ENCODE measurements at regions not wholly inside any gene's neighbourhood (a gene's known extent, or its start where the extent isn't known, plus 50 kb on each side); places are given as distances from the start of the nearest gene placed in this dataset.

DNA sequence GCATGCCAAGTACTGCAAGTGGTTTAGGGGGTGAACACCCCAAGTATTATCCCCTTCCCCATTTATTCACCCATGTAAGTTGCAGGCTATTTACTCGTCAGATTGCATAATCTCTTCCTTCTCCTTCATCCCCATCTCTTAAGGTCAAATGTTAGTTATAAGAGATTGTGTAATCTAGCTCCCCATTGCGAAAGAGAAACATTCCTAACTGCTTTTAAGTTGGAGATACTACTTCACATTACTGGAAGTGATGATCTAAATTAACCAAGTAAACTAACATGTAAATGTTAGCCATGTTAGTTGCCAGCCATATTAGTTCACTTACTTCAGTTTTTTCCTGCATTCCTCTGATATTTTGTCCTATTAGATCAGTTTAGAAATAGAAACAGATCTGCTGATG is 262.3 kb downstream of the TAF11L14 start:
- Histone ChIP-seq H3K4me3 (ENCODE audit: low read depth, low read length) (no peak overlapping the region), H3K36me3 (ENCODE audit: control insufficient read depth in 2 of 2, insufficient read depth in 1 of 2, low read length in 2 of 2) (no peaks in the 10 kb centered on the region), H3K9me3 (ENCODE audit: control insufficient read depth, insufficient read depth, low read depth, low read length) (no peaks in the 10 kb centered on the region), H3K27ac (ENCODE audit: extremely low read depth, low read depth, low read length) (no peak overlapping the region), H3K4me1 (ENCODE audit: control insufficient read depth, insufficient read depth, low read length) (no peaks in the 10 kb centered on the region)
- ChIA-PET CTCF (no interaction called here), POLR2A (no interaction called here)
- no peak for TF ChIP-seq ZNF626 (tag by site-specific recombination; IDR thresholded peaks at IDR 0.05)
- no peak for TF ChIP-seq HOXA7 (CRISPR knock-in tag; IDR thresholded peaks at IDR 0.05; ENCODE audit: borderline replicate concordance)
- TF ChIP-seq ZNF174 (tag by site-specific recombination; IDR thresholded peaks at IDR 0.05): no peak

DNA sequence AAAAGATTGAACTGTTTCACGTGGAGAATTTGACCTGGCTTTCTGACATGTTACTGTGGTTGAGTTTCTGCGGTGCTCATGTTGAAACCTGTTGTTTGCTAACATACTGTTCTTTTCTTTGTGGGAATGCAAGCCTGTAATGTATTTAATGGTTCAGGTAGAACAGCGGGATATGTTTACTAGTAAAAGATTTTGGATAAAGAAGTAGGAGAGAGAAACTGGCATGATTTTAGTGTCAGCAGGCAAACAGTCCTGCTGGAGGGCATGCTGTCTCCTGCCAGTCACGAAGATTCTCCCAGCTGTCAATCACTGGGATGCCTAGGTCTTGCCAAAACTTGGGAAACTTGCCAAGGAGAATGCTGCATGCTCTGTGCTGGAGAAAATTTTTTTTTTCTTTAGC is 263.5 kb downstream of the TAF11L14 start:
- no peaks in the 10 kb centered on the region for H3K4me1 ChIP-seq (ENCODE audit: control insufficient read depth, insufficient read depth, low read length)
- POLR2A ChIA-PET: no interaction called here
- TF ChIP-seq ZNF341 (tag by site-specific recombination; IDR thresholded peaks at IDR 0.05; ENCODE audit: low read depth): no peak
- no peak for TF ChIP-seq ZNF121 (tag by site-specific recombination; IDR thresholded peaks at IDR 0.05)
- TF ChIP-seq ZNF501 (tag by site-specific recombination; IDR thresholded peaks at IDR 0.05): no peak
- TF ChIP-seq, protein P1, sequence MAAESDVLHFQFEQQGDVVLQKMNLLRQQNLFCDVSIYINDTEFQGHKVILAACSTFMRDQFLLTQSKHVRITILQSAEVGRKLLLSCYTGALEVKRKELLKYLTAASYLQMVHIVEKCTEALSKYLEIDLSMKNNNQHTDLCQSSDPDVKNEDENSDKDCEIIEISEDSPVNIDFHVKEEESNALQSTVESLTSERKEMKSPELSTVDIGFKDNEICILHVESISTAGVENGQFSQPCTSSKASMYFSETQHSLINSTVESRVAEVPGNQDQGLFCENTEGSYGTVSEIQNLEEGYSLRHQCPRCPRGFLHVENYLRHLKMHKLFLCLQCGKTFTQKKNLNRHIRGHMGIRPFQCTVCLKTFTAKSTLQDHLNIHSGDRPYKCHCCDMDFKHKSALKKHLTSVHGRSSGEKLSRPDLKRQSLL (tag by site-specific recombination; IDR thresholded peaks at IDR 0.05): no peak
- no peak for TF ChIP-seq KLF1 (tag by site-specific recombination; IDR thresholded peaks at IDR 0.05)
- no peak for TF ChIP-seq ZNF747 (tag by site-specific recombination; IDR thresholded peaks at IDR 0.05)
- H3K27ac ChIP-seq (ENCODE audit: extremely low read depth, low read depth, low read length): no peak overlapping the region
- no peak overlapping the region for H3K4me3 ChIP-seq (ENCODE audit: low read depth, low read length)
- H3K9me3 ChIP-seq (ENCODE audit: control insufficient read depth, insufficient read depth, low read depth, low read length): no peaks in the 10 kb centered on the region
- CTCF ChIA-PET: no interaction called here
- no peaks in the 10 kb centered on the region for H3K36me3 ChIP-seq (ENCODE audit: control insufficient read depth in 2 of 2, insufficient read depth in 1 of 2, low read length in 2 of 2)

DNA sequence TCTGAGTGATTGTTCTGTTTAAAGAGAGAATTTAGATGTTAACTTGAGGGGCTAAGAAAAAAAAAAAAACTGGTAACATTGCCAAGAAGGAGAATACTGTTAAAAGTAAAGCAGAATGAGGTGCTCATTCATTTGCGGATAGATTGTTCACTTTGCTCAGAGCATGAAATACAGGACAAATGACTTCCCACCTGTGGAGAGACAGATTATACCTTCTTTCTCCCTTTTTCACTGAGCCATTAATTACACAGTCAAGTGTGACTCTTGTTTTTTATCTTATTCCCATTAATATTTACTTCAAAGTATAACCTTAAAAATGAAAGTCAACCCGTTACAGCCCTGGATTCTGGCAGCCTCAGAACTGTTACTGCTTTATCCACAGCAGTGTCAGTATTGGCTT is 264.5 kb downstream of the TAF11L14 start:
- Histone ChIP-seq H3K9me3 (ENCODE audit: control insufficient read depth, insufficient read depth, low read depth, low read length) (no peaks in the 10 kb centered on the region), H3K36me3 (ENCODE audit: control insufficient read depth in 2 of 2, insufficient read depth in 1 of 2, low read length in 2 of 2) (no peaks in the 10 kb centered on the region), H3K27ac (ENCODE audit: extremely low read depth, low read depth, low read length) (no peak overlapping the region), H3K4me3 (ENCODE audit: low read depth, low read length) (no peak overlapping the region), H3K4me1 (ENCODE audit: control insufficient read depth, insufficient read depth, low read length) (no peaks in the 10 kb centered on the region)
- POLR2A ChIA-PET: no interaction called here
- CTCF ChIA-PET: no interaction called here
- TF ChIP-seq, protein P2, sequence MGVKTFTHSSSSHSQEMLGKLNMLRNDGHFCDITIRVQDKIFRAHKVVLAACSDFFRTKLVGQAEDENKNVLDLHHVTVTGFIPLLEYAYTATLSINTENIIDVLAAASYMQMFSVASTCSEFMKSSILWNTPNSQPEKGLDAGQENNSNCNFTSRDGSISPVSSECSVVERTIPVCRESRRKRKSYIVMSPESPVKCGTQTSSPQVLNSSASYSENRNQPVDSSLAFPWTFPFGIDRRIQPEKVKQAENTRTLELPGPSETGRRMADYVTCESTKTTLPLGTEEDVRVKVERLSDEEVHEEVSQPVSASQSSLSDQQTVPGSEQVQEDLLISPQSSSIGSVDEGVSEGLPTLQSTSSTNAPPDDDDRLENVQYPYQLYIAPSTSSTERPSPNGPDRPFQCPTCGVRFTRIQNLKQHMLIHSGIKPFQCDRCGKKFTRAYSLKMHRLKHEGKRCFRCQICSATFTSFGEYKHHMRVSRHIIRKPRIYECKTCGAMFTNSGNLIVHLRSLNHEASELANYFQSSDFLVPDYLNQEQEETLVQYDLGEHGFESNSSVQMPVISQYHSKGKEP (tag by site-specific recombination; IDR thresholded peaks at IDR 0.05): no peak
- TF ChIP-seq ZBTB1 (tag by site-specific recombination; IDR thresholded peaks at IDR 0.05) (no peak), ZNF16 (tag by site-specific recombination; IDR thresholded peaks at IDR 0.05; ENCODE audit: low read depth) (no peak), TRIM28 (IDR thresholded peaks at IDR 0.05; ENCODE audit: borderline replicate concordance, low read length) (no peak), ZNF157 (tag by site-specific recombination; IDR thresholded peaks at IDR 0.05) (no peak), WT1 (tag by site-specific recombination; IDR thresholded peaks at IDR 0.05) (no peak), HOXA7 (CRISPR knock-in tag; IDR thresholded peaks at IDR 0.05; ENCODE audit: borderline replicate concordance) (no peak), ZNF19 (tag by site-specific recombination; IDR thresholded peaks at IDR 0.05; ENCODE audit: low read depth) (no peak), ZIC2 (tag by site-specific recombination; IDR thresholded peaks at IDR 0.05) (no peak)
- TF ChIP-seq, protein P3, sequence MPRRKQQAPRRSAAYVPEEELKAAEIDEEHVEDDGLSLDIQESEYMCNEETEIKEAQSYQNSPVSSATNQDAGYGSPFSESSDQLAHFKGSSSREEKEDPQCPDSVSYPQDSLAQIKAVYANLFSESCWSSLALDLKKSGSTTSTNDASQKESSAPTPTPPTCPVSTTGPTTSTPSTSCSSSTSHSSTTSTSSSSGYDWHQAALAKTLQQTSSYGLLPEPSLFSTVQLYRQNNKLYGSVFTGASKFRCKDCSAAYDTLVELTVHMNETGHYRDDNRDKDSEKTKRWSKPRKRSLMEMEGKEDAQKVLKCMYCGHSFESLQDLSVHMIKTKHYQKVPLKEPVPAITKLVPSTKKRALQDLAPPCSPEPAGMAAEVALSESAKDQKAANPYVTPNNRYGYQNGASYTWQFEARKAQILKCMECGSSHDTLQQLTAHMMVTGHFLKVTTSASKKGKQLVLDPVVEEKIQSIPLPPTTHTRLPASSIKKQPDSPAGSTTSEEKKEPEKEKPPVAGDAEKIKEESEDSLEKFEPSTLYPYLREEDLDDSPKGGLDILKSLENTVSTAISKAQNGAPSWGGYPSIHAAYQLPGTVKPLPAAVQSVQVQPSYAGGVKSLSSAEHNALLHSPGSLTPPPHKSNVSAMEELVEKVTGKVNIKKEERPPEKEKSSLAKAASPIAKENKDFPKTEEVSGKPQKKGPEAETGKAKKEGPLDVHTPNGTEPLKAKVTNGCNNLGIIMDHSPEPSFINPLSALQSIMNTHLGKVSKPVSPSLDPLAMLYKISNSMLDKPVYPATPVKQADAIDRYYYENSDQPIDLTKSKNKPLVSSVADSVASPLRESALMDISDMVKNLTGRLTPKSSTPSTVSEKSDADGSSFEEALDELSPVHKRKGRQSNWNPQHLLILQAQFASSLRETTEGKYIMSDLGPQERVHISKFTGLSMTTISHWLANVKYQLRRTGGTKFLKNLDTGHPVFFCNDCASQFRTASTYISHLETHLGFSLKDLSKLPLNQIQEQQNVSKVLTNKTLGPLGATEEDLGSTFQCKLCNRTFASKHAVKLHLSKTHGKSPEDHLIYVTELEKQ (tag by site-specific recombination; IDR thresholded peaks at IDR 0.05; ENCODE audit: borderline replicate concordance): no peak
- TF ChIP-seq, protein P4, sequence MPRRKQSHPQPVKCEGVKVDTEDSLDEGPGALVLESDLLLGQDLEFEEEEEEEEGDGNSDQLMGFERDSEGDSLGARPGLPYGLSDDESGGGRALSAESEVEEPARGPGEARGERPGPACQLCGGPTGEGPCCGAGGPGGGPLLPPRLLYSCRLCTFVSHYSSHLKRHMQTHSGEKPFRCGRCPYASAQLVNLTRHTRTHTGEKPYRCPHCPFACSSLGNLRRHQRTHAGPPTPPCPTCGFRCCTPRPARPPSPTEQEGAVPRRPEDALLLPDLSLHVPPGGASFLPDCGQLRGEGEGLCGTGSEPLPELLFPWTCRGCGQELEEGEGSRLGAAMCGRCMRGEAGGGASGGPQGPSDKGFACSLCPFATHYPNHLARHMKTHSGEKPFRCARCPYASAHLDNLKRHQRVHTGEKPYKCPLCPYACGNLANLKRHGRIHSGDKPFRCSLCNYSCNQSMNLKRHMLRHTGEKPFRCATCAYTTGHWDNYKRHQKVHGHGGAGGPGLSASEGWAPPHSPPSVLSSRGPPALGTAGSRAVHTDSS (tag by site-specific recombination; IDR thresholded peaks at IDR 0.05): no peak
- TF ChIP-seq, protein P1 (tag by site-specific recombination; IDR thresholded peaks at IDR 0.05): no peak
- TF ChIP-seq, protein P5, sequence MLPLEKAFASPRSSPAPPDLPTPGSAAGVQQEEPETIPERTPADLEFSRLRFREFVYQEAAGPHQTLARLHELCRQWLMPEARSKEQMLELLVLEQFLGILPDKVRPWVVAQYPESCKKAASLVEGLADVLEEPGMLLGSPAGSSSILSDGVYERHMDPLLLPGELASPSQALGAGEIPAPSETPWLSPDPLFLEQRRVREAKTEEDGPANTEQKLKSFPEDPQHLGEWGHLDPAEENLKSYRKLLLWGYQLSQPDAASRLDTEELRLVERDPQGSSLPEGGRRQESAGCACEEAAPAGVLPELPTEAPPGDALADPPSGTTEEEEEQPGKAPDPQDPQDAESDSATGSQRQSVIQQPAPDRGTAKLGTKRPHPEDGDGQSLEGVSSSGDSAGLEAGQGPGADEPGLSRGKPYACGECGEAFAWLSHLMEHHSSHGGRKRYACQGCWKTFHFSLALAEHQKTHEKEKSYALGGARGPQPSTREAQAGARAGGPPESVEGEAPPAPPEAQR (tag by site-specific recombination; IDR thresholded peaks at IDR 0.05): no peak

Measured in HEK293 (cell line).